Prostate gland (tissue), 2 donors: ENCODE measurements at regions not wholly inside any gene's neighbourhood (a gene's known extent, or its start where the extent isn't known, plus 50 kb on each side); places are given as distances from the start of the nearest gene placed in this dataset.

Experiments
- POLR2AphosphoS5 ChIP-seq: sonication (generic); formaldehyde crosslinking; IDR thresholded peaks from one replicate; pipeline ENCODE4 v1.6.1; 2017; ENCODE audit warnings: antibody characterized with exemption
- TF ChIP-seq, protein P1 (sequence below), 4 experiments: fragments of 200-600 bp in 2 of 4; fragments of 450-650 bp in 2 of 4; sonication (generic) in 2 of 4; IDR thresholded peaks; 1 replicate in 3 of 4; 2 replicates in 1 of 4; pipeline ENCODE4 v1.5.1; 2016 to 2019; ENCODE audit warnings: antibody characterized with exemption in 4 of 4, mild to moderate bottlenecking in 2 of 4, moderate library complexity in 2 of 4

DNA sequence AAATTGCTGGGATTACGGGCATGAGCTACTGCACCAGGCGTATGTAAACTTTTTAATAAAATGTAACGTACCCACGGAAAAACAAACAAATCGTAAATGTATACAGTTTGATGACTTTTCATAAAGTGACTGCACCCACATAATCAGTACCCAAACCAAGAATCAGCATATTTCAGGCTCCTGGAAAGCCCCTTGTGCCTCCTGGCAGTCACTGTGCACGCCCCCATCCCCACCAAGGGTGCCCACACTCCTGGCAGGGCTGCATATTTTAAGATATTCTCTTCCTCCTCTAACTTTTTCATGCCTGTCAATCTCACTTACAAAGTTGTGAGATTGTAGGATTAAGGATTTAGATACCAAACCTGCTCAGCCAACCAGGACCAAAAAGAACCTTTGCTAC is 305.5 kb downstream of the SHQ1 start:
- TF ChIP-seq, protein P1, sequence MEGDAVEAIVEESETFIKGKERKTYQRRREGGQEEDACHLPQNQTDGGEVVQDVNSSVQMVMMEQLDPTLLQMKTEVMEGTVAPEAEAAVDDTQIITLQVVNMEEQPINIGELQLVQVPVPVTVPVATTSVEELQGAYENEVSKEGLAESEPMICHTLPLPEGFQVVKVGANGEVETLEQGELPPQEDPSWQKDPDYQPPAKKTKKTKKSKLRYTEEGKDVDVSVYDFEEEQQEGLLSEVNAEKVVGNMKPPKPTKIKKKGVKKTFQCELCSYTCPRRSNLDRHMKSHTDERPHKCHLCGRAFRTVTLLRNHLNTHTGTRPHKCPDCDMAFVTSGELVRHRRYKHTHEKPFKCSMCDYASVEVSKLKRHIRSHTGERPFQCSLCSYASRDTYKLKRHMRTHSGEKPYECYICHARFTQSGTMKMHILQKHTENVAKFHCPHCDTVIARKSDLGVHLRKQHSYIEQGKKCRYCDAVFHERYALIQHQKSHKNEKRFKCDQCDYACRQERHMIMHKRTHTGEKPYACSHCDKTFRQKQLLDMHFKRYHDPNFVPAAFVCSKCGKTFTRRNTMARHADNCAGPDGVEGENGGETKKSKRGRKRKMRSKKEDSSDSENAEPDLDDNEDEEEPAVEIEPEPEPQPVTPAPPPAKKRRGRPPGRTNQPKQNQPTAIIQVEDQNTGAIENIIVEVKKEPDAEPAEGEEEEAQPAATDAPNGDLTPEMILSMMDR (IDR thresholded peaks at IDR 0.05): no peak
- no peak for TF ChIP-seq POLR2AphosphoS5
